HG03196 (cell line): ENCODE measurements at regions not wholly inside any gene's neighbourhood (a gene's known extent, or its start where the extent isn't known, plus 50 kb on each side); places are given as distances from the start of the nearest gene placed in this dataset.
"Not testable (repeated sequence)": the region's sequence is repeated elsewhere in the genome, so short reads cannot be mapped to it uniquely, and the experiment has no call there.

Source experiments
- ATAC-seq: cut with Tn5 transposase; IDR thresholded peaks from one replicate; pipeline ENCODE4 v1.9.1; 2021; ENCODE audit not compliant: unreplicated experiment

DNA sequence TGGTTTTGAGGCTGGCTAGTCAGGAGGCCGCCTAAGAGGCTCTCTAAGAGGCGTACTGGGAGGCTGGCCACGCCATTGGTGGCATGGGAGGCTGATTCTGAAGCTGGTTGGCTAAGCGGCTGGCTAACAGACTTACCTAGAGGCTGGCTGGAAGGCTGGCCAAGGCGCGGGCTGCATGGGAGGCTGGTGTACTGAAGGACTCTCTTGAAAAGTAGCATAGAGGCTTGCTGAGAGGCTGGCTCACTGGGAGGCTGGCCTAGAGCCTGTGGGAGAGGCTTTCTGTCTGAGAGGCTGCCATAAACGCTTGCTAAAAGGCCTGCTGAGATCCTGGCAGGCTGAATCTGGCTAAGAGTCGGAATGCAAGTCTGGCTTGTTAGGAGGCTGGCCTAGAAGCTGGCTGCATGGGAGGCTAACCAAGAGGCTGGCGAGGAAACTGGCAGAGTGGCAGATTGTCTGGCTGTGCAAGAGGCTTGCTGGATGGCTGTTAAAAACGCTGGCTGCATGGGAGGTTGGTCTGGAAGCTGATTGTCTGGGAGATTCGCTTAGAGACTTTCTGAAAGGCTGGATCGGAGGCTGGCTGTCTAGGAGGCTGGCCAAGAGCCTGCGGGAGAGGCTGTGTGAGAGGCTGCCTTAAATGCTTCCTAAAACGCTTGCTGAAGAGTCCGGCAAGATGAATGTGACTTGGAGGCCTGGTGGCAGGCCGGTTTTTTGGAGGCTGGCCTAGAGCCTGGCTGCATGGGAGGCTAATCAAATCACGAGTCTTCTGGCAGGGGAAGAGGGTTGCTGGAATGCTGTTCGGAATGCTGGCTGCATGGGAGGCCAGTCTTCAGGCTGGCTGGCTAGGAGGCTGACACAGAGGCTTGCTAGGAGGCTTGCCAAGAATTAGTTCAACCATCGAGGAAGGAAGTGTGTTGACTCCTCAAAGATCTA, 134.2 kb downstream of the OR13A1 start:
- no peak for ATAC-seq

DNA sequence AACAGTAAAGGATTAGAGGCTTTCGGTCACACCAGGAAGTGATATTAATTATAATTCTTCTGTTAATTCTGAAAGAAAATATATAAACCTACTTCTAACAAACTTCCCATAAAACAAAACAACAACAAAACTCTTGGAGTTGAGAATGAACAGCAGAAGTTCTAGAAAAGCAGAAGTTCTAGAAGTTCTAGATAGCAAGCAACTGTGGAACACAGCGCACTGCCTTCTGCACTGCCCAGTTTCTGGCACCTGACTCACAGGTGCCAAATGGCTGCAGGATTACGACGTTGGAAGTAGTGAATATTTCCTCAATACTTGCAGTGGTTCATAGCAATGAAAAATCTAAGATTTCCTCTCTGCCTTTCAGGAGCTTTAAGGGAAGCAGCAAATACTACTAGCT, 132.2 kb downstream of the OR13A1 start:
- no peak for ATAC-seq

DNA sequence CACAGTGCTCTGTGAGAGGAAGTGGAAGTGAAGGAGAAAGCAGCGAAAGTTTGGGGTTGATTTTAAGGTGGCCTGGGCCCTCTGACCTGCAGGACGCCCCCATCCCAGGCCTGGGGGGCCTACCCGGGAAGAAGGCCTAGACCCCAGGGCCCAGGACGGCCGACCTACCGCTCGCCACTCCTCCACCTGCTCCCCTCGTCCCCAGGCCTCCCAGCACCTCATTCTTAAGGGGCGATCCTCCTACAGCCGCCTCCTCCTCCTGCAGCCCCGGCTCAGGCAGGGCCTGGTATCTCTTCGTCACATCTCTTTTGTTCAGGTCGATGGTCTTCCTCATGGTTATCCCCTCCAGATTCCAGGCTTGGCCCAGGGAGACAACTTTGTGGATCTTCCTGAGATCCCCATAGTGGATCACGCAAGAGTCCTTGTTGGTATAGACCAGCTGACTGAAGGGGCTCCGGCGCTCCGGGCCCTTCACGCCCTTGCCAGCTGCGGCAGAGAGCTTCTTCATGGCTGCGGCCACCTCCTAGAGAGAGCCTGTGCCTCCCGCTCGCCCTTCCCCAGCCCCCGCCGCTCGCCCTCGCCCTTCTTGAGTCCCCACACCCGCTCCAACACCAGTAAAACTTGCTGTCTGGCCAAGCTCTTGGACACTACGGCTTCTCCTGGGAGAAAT, 117.5 kb downstream of the OR13A1 start:
- no peak for ATAC-seq

DNA sequence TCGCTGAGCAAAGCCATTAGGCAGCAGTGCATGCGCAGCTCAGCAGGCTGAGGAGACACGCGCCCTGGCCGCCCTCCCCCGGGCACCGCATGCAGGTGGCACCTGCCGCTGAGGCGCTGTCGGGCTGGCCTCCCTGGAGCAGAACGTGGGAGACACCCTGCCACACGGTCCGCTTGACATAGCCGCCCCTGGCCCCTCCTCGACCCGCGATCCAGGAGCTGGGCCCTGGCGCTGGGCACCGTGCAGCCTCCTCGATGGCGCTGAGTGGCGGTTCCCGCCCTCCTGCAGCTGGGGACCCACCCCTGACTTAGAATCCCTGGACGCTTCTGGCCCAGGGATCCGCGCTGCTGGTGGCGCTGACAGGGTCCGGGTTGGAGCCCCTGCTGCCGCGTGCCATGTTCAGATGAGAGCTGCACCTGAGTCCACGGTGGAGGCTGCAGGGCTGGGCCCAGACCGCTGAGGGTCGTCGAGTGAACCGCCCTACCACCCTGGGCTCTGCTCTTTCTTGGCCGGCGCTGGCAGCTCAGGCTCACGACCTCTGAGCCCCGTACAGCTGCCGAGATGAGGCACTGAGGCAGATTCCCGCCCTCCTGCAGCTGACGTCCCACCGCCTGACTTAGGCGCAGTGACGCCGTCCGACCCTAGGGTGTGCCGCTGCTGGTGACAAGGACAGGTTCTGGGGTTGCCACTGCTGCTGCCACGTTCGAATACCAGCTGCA, 116.8 kb downstream of the OR13A1 start:
- ATAC-seq: no peak

DNA sequence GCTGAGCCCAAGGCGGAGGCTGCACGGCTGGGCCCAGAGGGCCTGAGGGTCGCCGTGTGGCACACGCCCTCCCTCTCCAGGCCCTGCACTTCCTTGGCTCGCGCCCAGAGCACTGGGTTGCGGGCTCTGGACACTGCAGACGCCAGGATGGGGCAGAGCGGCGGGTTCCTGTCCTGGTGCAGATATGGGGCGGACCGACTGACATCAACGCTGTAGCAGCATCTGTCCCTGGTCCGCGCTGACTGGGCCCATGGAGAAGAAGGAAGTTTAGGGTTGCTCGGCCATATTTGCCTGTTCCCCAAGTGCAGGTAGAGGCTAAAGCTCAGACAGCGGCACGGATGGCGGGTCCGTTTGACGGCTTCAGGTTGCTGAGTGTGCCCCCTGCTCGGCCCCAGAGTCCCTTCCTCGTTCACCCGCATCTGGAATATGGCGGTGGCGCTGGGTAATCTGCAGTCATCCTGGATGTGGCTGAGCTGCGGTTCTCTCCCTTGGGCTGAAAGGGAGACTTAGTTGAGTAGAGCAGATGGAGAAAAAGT, 116.1 kb downstream of the OR13A1 start:
- ATAC-seq: no peak

DNA sequence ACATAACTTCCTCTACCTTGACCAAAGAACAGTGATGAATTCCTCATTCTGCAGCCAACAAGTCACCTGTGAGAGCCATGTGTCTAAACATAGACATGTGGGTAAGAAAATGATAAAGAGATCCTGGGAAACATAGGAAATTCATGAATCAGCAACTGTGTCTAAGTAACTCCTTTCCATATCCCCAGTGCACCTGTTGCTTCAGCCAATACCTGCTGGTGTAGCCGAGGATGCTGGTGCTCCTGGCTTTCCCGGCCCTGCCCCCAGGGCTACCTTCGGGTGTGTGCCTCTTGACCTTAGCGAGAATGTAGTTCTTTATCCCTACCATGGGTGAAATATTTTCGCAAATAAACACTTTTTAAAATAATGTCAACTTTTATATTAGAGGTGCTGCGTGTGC, 114.1 kb downstream of the OR13A1 start:
- no peak for ATAC-seq

DNA sequence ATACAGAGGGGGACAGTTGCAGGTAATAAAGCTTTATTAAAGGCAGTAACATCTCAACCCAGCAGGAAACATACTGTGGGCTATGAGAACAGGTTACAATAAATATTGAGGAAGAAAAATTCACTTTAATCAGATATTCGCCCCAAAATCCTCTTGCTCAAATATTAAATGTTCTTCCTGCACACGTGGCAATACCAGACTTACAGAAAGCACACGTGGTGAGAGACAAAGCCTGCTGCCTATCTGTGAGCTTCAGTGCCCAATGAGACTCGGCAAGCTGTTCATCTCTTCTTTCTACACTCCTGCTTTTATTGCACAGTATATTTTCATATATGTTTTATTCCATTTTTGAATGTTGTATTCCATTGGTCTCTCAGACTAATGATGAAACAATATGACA, 113.2 kb downstream of the OR13A1 start:
- no peak for ATAC-seq

DNA sequence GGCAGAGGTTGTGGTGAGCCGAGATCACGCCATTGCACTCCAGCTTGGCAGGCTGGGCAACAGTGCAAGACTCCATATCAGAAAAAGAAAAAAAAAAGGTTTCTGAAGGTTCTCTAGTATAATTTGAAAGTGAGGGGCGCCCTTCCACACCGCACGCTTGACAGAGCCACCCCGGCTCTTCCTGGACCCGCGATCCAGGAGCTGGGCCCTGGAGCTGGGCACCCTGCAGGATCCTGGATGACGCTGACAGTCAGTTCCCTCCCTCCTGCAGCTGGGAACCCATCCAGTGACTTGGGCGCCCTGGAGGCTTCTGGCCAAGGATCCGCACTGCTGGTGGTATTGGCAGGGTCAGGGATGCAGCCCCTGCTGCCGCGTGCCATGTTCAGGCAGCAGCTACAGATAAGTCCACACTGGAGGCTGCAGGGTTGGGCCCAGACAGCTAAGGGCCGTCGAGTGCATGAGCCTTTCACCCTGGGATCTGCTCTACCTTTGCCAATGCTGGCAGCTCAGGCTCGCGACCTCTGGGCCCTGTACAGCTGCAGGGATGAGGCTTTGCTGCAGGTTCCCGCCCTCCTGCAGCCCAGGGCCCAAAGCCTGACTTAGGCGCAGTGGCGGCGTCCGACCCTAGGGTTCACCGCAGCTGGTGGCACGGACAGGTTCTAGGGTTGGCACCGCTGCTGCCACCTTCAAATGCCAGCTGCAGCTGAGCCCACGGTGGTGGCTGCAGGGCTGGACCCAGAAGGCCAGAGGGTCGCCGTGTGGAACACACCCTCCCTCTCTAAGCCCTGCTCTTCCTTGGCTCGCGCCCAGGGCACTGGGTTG, 110.2 kb downstream of the OR13A1 start:
- ATAC-seq: no peak

DNA sequence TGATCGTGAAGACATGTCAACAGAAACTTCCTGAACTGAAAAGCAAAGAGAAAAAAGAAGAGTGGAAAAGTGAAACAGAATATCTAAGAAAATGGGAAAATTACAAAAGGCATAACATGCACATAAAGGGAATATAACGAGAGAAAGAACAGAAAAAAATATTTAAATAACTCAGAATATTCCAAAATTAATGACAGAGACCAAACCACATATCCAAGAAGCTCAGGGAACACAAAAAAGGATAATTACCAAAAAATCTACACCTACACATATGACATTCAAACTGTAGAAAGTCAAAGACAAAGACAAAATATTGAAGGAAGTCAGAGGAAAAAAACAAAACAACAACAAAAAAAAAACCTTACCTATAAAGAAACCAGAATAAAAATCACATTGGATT, 105.5 kb downstream of the OR13A1 start:
- no peak for ATAC-seq

DNA sequence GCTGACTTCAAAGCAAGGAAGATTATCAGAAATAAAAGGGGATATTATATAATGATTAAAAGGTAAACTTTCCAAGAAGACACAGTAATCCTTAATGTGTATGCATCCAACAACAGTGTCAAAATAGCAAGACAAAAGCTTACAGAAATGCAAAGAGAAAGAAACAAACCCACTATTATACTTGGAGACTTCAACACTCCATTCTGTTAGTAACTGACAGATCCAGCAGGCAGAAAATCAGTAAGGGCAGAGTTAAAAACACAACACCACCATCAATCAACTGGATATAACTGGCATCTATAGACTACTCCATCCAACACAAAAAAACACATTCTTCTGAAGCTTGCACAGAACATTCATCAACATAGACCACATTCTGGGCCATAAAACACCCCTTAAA, 103.8 kb downstream of the OR13A1 start:
- ATAC-seq: no peak

DNA sequence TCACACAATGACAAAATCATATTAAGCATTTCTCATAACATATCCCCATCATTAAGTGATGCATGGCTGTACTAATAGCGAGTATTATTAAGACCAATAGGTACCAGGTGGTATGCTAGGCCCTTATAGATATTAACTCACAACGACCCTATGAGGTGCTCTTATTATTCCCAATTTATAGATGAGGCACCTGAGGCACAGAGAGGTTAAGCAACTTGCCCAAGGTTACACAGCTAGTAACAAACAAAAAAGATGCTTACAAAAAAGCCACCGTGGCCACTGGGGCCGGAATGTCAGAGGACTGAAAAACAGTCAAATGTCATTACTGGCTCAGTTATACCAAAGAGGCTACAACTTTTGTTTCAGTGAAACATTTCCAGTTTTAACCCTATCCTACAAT, 96.0 kb downstream of the OR13A1 start:
- no peak for ATAC-seq

DNA sequence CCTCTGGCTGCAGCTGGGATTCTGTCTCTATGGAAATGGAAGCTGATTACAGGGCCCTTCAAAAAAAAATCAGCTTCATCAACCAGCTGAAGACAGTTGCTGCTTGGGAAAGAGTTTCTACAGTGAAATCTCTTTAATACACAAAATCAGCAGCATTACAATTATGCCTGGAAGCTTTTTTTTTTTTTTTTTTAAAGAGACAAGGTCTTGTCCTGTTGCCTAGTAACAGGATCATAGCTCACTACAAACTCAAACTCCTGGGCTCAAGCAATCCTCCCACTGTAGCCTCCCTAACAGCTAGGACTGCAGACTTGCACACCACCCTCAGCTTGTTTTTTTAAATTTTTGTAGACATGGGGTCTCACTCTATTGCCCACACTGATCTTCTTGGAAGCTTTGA, 94.5 kb downstream of the OR13A1 start:
- no peak for ATAC-seq

DNA sequence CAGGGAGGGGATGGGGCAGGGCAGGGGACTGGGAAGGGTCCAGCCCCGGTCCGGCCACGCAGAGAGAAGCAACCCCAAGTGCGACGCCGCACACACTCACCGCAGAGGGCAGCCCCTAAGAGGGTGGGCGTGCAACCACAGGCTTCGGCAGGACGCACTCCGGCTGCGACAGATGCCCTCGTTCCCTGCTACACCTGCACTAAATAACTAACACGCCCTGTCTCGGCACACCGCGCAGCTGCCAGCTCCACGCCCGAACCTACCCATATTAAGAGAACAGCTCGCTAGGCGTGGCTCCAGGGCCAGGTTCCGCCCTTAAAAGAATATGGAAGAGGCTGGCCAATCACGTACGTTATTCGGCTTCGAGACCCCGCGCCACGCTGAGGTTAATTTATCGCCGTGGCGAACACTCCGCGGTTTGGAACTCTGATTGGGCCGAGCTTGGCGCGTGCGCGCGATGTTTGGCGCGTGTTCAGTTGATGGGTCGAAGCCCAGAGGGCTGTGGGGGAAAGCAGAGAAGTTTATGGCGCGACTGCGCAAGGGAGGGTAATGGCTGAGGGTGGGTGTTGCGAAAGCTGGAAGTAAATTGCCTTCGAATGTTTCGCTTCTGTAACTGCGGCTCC, 91.1 kb downstream of the OR13A1 start:
- ATAC-seq: no peak

DNA sequence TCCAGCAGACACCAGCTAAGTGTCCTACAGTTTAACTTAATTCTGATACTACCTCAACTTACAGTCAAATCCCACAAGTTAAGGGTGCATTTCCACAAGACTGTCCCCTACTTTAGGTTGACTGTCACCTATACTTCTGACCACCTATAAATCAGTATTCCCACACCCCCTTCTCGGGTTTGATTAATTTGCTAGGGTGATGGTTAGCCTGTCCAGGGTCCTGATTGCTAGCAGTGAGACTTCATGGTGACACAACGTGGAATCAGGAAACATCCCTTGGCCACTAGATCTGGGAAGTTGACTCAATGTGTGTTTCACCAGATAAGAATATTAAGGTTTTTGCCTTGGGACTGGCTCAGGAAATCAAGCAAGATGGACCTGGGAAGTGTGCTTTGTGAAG, 88.4 kb downstream of the OR13A1 start:
- ATAC-seq: no peak

DNA sequence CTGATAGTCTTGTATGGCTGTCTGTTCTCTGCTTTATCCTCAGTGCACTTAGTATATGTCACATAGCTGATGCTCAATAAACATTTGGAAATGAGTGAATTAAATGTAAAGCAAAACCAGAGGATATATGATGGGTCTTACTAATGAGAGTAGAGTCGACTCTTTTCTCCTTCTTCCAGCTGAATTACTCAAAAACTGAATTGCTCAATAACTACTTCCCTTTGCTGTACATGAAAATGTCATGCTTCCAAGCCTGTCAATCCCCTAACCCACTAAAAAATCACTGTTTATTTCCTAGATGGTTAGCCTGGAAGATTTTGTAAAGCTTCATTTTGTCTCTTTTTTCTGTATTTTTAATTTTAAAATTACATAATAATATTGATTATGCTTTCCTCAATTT, 88.0 kb downstream of the OR13A1 start:
- no peak for ATAC-seq

DNA sequence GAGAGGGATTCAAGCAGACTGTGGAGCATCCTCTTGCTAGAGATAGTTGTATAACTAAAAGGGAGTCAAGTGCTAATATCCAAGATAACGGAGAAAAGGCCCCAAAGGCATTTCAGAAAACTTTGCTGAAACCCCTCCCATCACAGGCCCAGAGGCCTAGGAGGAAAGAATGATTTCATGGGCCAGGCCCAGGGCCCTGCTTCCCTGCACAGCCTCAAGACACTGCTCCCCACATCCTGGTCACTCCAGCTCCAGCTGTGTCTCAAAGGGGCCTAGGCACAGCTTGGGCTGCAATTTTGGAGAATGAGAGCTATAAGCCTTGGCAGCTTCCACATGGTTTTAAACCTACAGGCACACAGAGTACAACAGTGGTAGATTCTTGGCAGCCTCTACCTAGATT, 85.6 kb downstream of the OR13A1 start:
- ATAC-seq: no peak

DNA sequence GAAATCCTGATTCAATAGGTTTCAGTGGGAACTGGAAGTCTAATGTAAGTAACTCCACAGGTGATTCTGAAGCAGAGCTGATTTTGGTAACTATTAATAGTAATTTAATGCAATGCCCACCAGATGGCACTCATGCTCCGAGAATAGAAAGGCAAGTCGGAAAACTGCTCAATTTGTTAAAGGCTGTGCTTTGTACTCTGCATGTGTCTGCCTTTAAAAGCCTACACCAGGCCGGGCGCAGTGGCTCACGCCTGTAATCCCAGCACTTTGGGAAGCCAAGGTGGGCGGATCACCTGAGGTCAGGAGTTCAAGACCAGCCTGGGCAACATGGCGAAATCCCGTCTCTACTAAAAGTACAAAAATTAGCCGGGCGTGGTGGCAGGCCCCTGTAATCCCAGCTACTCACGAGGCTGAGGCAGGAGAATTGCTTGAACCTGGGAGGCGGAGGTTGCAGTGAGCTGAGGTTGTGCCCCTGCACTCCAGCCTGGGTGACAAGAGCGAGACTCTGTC, 80.1 kb downstream of the OR13A1 start:
- ATAC-seq: not testable (repeated sequence)

DNA sequence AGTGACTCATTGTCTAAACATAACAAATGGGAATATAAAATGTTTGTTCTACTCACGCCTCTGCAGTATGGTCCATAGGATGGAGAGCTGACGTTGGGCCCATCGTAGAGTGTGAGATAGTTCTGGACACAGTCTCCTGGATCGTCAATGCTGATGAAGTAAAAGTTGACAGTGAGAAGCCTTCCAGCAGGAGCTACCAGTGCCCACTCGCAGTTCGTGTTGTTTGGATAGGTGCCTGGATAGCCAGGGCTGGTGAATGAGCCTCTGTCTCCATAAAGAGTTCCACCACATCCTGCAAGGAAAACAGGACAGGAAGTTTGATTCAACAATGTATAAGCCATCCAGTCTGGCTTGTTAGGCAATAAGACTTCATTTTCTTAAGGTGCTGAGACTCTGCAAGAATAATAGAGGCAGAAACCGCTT, 79.6 kb downstream of the OR13A1 start:
- no peak for ATAC-seq

DNA sequence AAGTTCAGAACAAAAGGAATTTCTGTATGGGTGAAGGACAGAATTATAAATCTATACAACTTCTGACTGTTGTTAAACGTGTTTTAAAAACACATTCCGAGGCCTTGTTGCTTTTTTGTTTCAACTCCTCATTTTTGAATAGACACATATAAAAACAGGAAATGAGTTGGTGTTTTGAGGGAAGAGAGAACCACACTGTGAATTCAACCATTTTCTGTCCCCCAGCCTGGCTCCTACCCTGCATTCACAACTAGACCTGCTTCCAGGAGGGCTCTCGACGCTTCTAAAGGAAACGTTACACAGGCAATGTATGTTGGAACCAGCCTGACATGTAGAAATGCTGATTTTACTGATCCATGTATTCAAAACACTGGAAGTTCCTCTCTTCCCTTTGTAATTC, 76.5 kb downstream of the OR13A1 start:
- no peak for ATAC-seq

DNA sequence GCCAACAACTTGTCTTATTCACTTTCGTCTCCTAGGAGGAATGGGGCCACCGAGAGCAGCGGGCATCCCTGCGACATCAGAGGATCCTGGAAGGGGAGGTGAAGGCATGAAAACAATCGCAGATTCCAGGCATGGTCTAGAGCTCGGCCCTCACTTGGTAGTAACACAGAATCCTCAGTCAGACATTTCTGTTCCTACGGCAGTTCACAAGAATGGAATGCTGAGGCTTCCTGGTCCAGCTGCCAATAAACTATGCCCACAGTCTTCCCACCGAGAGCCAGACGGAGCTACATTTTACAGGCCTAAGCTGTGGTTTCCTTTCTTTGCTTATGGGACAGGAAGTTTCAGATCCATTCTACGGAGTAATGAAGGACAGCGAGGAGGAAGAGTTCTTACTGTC, 75.8 kb downstream of the OR13A1 start:
- ATAC-seq: no peak
